ENCODE measurements at regions not wholly inside any gene's neighbourhood (a gene's known extent, or its start where the extent isn't known, plus 50 kb on each side); places are given as distances from the start of the nearest gene placed in this dataset.

GRCh38 chr1:201751872-201752271 lies 77.1 kb upstream of the IPO9 start:
- no peak for TF ChIP-seq POLR2A (IDR thresholded peaks at IDR 0.05)
- TF ChIP-seq CTCF (IDR thresholded peaks at IDR 0.05), result no peak
